Activated gamma-delta T cell treated with anti-CD3 and anti-CD28 coated beads, Interleukin-2, amount 50 U/mL, for 16 hours (primary cell): ENCODE measurements at regions not wholly inside any gene's neighbourhood (a gene's known extent, or its start where the extent isn't known, plus 50 kb on each side); places are given as distances from the start of the nearest gene placed in this dataset.
"Not testable (repeated sequence)": the region's sequence is repeated elsewhere in the genome, so short reads cannot be mapped to it uniquely, and the experiment has no call there.

Source experiments
- DNase-seq: peaks from one replicate; pipeline ENCODE4 v3.0.0-alpha.2; 2020; ENCODE audit warnings: low read depth

DNA sequence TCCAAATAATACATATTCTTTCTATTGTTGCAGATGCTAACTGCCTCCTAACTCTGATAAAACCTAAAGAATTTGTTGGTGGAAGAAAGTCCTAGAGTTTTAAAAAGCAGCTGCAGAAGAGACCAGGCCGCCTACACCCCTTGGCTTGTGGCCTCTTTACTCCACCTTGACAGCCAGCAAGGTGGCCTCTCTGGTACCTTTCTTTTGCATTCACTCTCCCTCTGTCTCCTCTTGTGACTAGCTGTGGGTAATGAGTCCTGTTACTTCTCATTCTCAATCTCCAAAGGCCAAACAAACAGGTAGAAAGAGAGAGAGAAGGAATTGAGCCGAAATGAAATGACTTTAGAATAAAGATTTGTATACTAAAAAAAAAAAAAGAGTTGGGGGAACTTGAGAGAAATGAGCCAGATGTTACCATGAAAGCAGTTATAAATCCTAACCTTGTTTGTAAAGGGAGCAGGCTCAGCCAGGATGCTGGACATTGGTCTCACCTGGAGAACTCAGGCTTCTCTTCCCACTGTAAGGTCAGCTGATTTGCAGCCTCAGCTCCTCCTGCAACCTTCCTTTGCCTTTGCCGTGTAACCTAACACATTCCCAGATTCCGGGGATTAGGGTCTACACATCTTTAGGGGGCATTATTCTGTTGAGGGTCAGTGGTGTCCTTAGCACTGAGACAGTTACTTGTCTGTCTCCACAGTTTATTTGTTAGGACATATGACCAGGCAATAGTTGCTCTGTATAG is 164.1 kb upstream of the IRF2BP2 start:
- DNase-seq, result no peak

DNA sequence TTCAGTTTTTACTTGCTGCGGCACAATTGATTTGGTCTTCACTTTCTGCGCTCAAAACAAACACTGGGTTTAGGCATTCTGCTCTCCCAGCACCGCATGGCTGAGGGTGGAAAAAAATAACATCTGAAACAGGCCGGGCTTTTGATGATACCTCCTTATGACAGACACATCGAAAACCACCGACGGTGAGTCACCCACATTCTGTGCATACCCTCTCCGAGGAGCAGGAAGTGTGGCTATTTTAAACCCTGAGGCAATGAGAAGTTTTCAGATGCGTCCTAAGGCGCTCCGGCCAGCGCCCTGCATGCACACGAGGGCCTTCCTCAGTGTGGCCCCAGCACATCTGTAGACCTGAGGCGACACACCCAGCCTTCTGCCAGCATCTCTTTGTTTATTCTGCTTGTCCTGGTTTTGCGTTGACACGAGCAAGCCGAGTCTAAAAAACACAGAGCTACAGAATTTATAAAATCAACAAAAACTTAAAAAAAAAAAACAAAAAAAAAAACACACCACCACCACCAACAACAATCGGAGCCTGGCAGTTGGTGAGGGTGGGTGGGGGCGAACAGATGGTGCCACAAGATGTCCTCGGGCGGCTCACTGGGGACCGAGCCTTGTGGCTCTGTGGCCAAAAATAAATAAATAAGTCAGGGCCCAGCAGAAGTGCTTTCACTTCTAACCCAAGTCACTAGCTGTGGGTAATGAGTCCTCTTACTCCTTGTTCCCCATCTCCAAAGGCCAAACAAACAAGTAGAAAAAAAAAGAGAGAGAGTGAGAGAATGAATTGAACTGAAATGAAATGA is 162.6 kb upstream of the IRF2BP2 start:
- DNase-seq, result peak; percentile 80

DNA sequence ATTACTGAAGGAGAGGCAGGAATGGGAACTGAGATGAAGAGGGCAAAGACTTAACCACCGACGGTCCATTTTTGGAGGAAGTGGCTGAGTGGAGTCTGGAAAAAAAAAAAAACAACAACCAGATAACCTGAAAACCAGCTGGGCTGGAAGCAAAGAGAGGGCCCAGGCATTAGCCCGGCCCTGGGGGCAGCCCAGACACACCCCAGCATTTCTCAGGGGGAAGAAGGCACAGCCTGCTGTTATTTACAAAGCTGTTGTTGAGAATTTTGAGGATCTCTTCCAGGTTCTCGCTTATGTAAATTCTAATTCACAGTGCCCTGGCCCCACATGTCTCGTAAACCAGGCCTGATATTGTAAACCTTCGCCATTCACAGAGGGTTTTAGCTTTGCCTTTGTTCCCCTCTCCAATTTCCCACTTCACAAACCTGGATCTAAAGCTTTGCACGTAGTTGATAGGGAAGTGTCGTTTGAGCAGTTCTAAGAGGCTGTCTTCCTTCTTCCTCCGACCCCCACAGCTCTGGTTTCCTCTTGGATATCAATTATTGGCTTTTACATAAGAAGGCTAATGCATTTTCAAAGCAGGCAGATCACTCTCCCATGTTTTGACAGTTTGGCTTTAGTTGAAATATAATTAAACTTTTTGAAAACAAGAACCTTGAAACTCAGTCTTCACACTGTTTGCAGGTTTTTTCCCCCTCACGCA is 161.8 kb upstream of the IRF2BP2 start:
- DNase-seq, result no peak

DNA sequence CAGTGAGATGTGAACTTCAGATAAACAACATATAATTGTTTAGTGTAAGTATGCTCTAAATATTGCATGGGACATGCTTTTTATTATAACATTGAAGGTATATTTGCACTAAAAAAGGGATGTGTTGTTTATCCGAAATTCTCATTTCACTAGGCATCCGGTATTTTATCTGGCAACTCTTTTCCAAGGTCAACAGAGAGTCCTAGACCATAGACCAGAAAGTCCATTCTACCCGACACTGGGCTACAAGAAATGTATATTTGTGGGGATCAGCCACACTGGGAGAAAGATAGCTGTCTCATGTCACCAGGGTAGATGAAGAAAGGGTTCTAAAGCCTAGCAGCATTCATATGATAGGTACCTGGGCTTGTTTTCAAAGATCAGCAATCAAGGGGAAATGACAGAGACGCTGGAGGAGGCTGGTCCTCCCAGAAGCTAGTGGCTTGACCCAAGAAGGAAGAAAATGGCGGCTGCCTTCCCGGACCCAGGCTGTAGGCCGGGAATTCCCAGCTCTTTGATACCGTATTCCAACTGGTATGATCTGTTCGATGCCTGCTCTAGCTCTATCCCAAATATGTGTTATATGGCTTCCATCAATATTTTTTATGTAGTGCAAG is 161.1 kb upstream of the IRF2BP2 start:
- no peak for DNase-seq

DNA sequence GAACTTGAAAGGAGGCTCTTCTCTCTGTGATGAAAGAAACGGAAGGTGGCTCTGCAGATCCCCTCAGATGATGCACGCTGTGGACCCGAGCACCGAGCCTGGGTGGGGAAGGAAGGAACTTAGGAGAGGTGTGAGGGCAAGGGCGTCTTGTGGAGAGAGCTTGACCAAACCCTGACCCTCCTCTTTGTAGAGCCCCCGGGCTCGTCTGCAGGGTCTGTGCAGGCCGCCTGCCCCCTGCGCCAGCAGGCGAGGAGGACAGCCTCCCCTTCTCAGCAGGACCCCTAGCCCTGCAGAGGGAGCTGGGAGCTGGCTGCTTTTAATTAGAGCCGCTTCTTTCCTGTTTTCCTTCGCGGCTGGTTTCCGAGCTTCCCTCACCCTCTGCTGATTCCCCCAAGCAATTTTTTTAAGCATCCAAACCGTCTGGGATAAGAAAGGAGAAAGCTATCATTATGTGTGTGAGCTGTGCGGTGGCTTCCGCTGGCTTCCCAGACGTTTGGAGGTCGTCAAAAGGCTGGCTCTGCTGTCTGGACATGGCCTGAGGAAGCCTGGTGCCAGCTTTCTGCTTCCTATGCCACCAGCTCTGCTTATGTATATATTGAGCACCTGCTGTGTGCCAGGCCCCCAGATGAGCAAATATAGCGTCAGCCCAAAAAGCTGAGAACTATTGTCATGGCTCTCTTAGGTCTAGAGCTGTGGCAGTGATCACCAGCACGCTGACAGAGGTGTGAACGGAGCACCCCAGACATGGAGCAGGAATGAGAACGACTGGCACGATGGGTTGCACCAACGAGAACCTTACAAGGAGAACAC is 160.2 kb upstream of the IRF2BP2 start:
- DNase-seq, result no peak

DNA sequence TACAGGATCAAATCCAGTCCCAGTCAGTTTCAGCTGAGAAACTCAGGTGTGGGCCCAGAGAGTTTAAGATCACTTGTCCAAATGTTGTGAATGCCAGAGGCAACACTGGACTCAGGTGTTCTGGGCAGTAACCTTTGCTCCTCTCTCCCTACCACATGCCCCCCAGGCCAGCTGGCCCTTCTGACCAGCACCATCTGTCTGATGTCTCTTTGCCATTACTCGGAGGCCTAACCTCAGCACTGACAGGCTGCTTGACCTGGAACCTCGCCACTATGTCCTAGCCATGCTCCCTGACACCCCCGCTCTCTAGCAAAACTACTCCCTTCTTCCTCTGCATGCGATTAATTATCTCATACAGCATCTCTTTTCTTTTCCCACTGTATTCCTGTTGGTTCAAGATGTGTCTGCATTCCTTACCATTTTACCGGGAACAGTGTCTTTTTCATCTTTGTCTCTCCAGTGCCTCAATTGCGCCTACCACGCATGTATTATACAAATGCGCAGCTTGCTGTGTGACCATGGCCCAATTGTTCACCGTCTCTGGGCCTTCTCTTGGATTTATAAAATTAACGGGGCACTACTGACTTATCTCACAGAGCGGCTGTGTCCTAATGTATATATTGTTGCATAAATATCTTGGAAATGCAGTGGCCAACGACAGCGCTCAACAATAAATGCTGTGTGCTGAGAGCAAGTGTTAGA is 159.5 kb upstream of the IRF2BP2 start:
- DNase-seq, result no peak

DNA sequence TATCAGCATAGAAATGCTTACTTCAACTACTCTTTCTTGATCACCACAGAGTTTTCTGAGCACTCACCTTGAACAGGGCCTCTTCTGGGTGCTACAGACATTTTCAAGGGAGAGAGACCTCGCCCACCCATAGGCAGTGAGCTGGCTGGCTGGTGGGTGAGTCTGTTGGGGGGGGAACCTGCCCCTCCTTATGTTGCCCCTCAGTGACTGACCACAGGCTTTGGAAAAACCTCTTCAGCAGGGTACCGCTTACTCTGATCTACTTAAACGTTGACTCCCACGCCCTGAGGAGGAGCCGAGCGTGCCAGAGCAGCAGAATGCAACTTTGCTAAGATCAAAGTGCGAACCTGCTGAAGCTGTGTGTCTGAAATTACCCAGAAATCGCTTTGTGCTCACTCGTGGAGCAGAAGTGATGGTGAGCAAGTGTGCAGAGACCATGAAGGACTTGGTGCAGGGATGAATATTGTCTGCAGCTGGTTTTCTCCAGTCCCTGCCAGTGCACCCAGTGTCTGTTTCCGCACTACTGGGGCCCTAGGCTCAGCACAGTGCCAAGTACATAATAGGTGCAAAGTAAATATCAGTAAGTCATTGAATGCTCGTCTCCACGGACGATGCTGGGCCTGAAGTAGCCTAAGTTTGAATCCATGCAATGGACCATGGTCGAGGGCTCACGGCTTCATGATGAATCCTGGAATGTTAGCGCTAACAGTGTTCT is 158.7 kb upstream of the IRF2BP2 start:
- peak; percentile 49 for DNase-seq

DNA sequence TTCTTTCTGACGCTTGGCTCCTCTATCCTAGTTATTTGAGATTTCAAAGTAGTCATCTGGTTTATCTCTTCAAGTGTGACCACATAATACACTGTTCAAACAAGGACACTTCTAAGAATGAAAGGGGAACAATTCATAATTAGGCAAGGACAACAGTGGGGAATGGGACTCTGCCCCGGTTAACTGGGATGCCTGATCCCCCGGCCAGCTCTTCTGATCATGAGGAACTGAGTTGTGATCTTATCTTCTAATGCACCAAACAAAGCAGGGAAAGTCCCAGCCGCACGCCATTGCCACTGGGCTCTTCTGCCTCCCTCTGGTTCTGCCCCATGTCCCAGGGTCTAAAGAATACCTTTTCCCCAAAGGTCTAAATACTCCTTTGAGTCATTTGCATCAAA is 158.2 kb upstream of the IRF2BP2 start:
- no peak for DNase-seq

DNA sequence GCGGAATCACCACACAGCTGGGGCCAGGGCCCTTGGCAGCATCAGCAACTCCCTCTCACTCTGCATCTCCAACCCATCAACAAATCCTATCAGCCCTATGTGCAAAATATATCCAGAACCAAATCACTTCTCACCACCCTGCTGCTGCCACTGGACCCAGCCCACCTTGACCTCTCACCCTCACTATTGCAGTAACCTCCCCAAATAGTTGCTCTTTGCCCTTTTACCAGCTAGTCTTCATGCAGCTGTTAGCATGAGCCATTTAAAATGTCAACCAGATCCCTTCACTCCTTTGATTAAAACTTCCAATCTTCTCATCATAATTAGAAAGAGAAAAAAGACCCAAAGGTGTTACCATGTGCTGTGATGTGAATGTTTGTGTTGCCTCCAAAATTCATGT is 155.7 kb upstream of the IRF2BP2 start:
- DNase-seq, result no peak

DNA sequence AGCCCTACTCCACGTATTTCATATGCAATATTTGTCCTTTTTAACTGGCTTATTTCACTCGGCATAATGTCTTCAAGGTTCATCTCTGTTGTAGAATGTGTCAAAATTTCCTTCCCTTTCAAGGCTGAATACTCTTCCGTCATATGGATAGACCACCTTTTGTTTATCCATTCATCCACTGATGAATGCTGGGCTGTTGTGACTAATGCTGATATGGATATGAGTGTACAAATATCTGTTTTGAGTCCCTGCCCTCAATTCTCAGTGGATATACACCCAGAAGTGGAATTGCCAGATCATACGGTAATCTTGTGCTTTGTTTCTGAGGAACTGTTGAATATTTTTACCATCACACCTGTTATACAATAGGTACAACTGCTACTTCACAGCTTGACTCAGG is 155.2 kb upstream of the IRF2BP2 start:
- DNase-seq, result no peak

DNA sequence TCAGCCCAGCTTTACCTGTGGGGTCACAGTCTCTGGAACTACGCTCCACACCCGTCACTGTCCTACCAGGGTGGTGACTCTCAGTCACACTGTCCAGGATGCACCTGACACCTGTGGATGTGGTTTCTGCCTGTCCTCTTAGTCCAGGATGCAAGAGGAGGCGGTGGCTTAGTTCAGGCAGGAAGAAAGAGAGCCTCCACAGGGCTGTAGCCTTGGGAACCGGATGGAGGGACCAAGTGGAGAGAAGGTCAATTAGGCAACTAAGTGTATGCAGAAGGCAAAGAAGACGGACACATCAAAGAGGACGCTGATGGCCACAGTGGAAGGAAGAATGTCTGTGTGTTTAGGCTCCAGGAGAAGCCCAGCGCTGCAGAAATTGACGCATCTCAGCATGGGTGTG is 153.9 kb upstream of the IRF2BP2 start:
- DNase-seq, result no peak

DNA sequence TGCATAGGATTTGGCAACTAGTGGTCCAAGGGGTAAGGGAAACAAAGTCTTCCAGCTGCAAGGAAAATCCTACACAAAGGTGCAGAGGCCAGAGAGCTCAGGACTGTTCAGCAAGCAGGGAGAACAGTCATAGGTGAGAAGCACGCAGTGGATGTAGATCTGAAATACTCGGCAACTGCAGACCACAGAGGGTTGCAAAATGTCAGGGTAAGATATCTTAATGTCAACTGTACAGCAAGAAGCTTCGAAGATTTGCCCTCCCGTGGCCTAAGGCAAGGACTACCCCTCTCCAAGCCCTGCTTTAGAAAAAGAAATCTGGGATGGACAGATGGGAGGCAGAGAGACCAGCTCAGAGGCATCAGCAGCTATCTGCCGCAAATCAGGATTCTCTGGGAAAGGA is 153.4 kb upstream of the IRF2BP2 start:
- no peak for DNase-seq

DNA sequence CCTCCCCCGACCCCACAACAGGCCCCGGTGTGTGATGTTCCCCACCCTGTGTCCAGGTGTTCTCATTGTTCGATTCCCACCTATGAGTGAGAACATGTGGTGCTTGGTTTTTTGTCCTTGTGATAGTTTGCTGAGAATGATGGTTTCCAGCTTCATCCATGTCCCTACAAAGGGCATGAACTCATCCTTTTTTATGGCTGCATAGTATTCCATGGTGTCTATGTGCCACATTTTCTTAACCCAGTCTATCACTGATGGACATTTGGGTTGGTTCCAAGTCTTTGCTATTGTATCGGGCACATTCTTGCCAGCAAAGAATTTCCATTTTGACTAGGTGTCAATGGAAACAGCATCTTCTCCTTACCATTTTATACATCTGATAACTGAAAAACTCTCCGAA is 152.1 kb upstream of the IRF2BP2 start:
- not testable (repeated sequence) for DNase-seq

DNA sequence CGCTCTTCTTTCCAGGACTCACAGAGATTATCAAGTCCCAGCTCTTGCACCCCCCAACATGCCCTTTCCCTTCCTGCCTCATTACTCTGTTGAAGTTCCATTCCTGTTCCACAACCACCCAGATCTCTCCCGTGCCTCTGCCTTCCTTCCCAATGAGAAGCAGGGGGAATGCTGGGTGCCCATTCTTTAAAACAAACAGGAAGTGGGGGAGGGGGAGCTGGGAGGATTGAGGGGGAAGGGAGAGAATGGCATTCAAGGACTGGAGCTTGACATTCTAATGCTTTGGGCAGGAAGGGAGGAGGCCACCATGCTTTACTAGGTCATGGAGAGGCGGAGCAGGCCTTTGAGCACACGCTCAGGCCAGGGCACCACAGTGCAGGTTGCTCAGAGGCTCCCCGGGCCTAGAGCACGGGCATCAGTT is 150.3 kb upstream of the IRF2BP2 start:
- DNase-seq, result no peak

DNA sequence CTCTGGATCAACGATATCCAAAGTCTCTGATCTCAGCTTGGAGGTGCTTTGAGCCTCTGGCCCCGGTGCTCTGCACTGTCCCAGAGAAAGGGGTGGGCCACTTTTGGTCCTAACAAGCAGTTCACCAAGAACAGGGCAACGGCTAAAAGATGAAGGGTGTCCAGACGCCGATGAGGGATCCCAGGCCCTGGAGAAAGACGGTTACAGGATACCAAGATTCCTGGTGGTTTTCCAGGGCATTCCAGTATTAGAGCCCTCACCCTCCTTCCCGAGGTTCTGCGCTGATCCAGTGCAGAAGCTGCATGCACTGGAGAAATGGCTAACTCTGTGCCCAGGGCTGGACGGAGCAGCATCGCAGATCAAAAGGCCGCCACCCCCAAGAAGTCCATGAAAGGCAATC is 149.9 kb upstream of the IRF2BP2 start:
- no peak for DNase-seq

DNA sequence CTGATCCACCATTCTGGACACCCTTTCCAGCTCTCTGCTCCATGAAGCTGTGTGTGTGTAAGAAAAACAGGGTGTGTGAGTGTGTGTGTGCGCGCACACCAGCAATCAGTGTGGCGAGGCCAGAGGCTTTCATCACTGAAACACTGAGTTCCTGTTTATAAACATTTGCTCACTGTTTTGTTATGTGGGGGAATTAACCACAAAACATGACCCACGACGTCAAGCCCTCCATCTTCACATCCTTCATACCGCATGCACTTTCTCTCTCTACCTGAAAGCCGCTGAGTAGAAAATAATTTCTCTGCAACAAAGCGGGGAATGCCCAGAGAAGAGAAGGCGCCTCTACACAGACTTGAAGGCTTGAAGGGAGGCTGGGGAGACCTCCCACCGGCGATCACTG is 148.9 kb upstream of the IRF2BP2 start:
- DNase-seq, result peak; percentile 37

DNA sequence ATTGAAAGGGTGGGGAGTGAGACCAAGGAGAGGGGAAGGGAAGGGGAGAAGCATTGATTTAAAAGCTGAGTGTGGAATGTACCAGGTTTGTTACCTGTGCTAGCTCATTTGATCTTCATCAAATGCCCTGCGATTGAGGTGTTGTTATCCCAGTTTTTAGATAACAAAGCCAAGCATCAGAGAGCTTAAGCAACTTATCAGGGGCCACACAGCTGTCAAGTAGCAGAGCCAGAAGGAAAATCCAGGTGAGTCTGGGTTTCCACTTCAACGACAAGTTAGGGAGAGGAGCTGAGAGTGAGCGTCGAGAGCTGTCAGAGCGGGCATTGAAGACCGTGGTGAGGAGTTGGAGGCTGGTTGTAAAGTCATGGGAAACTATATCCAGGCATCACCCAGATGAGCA is 146.9 kb upstream of the IRF2BP2 start:
- DNase-seq, result no peak

DNA sequence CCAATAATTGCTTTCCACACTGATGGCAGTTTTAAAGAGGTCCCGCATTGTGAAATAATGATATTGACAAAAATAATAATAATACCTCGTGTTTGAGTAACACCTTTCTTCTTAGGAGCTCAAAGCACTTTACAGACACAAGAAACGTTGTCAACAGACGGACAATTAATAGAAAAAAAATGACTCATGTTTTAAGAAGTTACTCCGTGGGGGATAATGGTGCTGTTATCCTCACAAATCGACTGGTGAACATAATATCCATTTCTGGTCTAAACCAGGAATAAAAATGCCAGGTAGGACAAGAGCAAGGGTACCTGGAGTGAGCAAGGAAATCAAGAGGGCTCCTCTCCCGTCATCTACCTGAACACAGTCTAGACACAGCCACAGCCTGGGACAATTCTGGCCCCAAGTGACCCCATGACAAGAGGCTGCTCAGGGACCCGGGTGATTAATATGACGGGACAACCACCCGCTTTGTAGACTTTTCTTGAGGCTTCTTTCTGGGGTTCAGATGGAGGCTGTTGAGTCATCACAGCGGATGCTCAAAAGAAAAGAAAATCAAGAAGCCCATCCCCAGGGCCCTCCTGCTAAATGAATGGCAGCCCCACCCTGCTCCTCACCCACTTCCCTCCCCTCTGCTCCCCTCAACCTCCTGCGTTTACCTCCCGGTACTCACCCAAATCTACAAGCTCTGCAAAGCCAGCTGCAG is 146.2 kb upstream of the IRF2BP2 start:
- DNase-seq, result no peak

DNA sequence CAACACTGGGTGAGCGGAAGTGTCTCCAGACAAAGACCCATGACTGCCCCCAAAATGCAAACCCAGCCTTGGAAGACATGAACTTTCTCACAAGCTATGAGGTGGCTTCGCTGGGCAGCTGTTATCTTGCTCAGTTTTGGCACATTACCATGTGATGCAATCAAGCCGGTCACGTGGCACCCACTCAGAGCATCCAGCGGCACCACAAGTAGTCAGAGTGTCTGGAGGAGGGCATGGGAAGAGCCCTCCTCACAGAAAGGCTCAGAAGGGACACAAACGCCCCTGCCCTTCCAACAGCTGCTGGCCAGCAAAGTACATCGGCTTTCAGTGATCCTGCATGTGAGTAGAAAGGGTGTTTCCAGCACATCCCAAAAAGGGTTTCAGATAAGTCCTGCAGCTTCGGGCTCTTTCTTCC is 145.5 kb upstream of the IRF2BP2 start:
- DNase-seq, result no peak

DNA sequence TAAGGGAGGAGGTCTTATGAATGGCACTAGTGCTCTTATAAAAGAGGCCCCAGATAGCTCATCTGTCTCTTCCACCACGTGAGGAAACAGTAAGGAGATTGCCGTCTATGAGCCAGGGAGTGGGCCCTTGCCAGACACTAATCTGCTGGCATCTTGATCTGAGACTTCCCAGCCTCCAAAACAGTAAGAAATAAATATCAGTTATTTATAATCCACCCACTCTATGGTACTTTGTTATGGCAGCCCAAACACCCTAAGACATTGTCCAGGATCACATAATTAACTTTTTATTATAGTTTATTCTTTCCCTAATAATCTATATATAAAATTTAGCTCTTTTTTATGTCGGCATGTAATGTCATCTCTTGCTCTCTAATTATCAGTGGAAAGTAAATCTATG is 144.0 kb upstream of the IRF2BP2 start:
- DNase-seq, result no peak
